ENCODE measurements at regions not wholly inside any gene's neighbourhood (a gene's known extent, or its start where the extent isn't known, plus 50 kb on each side); places are given as distances from the start of the nearest gene placed in this dataset.

GRCh38 chr5:74140409-74140808 lies 500.1 kb downstream of the ENC1 start:
- DNase-seq = no peak

- no peak for DNase-seq
Observed at GRCh38 chr5:74139589-74139988, 500.9 kb downstream of the ENC1 start.

GRCh38 chr5:74138721-74139120 lies 501.8 kb downstream of the ENC1 start:
- no peak for DNase-seq

- DNase-seq = no peak
Observed at GRCh38 chr5:74136276-74136825, 504.2 kb downstream of the ENC1 start.

DNA sequence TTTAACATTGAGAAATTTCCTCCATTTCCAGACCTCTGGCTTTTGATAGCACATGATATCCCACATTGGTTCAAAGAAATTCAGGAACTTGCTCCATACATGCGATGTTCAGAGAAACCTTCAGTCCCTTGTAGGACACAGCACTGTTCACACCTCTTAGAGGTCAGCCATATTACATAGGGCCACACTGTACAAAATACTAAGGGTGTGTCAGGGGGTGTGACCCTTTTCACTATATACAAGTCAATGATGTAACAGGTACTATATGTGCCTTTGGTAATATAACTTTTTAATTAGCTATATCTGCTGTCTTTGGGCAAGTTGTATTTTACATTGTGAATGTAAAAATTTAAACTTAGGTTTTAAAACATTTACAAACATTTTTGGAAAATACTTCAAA lies 505.5 kb downstream of the ENC1 start:
- no peak for DNase-seq

- no peak for DNase-seq
Observed at GRCh38 chr5:74132485-74132884, 506.5 kb downstream of the ARHGEF28 start.

DNA sequence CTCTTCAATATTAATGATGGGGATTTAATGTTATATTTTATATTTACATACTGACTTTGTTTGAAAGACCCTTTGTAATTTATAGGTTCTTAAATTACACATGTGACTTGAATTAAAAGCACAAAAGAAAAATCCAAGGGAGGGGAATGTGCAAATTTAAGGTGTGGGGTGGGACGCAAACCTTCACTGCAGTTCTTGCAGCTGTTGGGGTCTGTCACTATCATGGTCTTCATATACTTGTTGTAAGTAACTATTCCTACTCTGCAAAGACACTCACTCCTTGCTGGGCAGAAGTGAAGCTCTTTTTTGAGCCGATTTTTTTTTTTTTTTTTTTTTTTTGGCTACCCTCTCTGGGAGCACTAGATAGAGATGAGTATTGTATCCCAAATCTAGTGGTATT lies 505.3 kb downstream of the ARHGEF28 start:
- no peak for DNase-seq

GRCh38 chr5:74130155-74130897 lies 504.3 kb downstream of the ARHGEF28 start:
- no peak for DNase-seq

DNA sequence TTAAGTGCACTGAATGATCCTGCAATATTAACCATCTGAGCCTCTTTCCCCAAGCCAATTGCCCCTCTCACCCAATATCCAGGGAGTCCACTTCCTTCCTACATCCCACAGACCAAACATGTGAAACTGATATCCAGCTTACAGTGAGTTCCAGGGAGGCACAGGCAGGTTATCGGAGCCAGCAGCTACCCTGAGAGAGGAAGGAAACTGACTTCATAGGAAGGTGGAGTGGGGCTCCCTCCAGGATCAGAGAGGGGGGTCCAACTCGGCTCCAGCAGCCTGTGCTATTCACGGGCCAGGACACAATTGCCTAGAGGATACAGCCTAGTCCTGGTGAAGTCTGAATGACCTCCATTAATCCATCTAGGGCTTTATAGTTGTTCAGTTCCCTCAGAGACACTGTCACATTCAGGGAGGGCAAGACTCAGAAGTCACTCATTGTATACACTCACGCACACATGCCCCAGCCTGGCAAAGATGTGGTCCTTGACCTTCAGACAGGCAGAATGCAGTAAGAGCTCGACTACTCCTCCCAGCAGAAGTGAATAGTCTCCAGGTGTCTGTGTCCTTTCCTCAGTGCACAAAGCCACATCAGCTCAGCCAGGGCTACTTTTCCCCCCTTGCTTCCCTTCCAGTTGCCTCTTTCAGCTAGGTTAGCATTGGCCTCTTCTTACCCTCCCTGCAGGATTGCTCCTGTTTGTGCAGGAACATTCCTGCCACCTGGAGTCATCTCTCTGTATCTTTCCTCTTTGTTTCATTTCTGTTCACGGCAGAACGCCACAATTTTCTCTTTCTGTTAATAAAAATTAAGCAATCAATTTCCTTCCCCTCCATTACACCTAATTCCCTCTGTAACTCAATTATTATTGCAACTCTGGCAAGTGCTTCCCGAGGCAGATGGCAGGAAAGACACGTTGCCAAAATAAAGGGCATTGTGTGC lies 501.7 kb downstream of the ARHGEF28 start:
- no peak for DNase-seq

GRCh38 chr5:74126294-74126693 lies 500.3 kb downstream of the ARHGEF28 start:
- DNase-seq = no peak

- no peak for DNase-seq
Observed at GRCh38 chr5:74124826-74125225, 498.8 kb downstream of the ARHGEF28 start.

DNA sequence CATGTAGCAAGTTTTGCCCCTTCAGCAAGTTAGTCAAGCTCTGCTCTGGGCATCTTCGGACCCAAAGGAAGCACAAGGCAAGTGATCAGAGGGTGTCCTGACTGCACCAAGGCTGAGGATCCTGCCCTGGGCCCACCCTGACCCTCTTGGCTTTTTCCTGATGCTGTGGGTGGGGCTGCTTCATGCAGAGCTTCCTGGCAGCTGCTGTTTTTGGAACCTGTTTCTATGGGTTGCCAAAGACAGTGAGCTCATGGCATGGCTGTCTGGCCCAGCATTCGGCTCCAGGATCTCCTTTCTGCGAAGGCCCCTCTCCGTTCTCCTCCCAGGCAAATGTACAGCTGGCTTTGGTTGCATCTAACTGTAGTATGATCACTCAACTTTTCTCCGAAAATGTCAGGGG lies 497.9 kb downstream of the ARHGEF28 start:
- peak; percentile 63 for DNase-seq

DNA sequence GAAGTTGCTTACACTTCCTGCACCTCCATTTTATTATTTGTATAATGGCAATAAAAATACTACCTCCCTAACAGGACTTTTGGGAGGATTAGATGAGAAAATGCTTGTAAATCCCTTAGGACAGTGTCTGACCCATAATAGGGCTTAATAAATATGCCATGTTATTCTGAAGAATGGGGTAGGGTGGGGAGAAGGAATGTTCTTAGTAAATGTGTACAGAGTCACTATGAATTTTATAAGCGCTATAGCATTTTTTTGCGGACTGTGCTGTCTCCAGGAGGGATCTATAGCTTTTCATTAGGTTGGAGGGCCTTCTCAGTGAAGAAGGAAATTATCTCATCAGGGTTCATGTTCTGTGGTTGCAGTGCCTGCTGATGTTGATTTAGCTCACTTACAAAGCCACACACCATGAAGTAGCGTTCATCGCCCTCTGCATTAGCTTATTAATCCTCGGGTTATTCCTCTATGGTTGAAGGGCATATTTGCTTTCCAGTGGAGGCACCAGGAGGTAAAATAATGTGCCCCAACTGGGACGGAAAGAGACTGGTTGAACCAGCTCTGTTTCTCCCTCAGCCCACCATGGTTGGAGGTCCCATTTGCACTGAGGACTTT lies 497.1 kb downstream of the ARHGEF28 start:
- no peak for DNase-seq

DNA sequence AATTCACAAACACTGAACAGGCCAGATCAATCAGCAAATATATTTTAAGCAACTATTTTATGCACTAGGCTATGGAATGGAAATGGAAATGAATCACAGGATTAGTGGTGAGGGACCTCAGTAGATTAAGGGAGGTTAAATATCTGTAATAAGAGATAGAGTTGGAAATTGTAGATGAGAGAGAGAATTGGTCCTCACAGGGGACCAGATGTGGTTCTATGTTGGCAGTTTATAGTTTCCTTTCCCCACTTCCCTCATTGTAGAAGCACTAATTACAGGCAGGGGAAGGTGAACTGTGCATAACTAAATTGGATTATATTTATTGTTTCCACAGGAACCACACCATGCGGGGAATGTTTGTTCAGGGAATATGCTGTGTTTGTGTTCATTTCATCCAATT lies 496.2 kb downstream of the ARHGEF28 start:
- no peak for DNase-seq

DNA sequence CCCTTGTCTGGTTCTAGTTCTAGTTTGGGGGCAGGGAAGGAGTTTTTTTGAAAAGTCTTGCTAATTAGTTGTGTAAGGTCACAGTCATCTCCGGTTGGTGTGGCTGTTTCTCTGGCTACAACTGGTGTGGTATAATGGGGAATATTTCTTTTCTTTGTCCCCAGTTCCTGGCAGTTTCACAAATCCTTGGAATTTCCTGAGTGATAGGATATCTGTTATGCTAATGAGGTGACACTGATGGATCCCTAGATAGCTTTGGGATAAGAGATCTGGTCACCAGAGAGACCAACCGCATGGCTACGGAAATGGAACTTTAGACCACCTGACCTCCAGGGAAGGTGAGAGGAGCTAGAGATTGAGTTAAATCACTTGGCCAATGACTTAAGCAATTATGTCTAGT lies 494.6 kb downstream of the ARHGEF28 start:
- no peak for DNase-seq

- DNase-seq = no peak
Observed at GRCh38 chr5:74118071-74118470, 492.1 kb downstream of the ARHGEF28 start.

DNA sequence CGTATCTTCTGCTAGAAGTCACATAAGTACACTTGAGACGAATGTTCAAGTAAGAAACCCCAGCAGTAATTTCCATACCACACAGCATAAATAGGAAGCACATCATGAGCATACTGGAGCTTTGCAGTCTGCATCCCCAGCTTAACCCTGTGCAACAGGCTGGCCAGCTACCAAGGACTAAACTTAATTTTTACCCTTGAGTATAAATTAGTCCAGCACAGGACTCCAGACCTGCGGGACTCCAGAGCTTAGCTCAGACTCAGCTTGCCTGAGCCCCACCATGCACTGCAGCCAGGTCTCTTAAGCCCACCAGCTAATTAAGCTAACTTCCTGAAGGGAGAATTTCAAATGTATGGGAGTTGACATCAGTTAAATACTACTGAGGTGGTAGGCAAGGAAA lies 491.0 kb downstream of the ARHGEF28 start:
- DNase-seq = no peak

GRCh38 chr5:74116266-74116665 lies 490.3 kb downstream of the ARHGEF28 start:
- DNase-seq = no peak

- no peak for DNase-seq
Observed at GRCh38 chr5:74113927-74114326, 487.9 kb downstream of the ARHGEF28 start.

DNA sequence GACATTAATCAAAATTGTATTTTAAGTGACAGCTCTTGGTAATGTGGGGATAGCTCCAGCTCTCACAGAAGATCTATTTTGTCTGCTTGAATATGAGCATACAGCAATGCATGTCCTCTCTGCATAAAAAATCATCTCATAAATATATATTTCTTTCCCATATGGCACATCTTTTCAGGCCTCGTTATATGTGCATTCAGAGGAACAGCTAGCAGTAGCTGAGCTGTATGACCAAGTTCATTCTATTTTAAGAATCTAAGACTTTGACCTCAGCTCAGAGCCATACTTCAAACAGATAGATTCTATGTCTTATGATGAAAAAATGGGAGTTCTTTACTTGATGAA lies 487.2 kb downstream of the ARHGEF28 start:
- DNase-seq = no peak

GRCh38 chr5:74112372-74113195 lies 486.6 kb downstream of the ARHGEF28 start:
- DNase-seq = no peak

- no peak for DNase-seq
Observed at GRCh38 chr5:74111764-74112163, 485.8 kb downstream of the ARHGEF28 start.

- DNase-seq = no peak
Observed at GRCh38 chr5:74109344-74109743, 483.3 kb downstream of the ARHGEF28 start.
